ENCODE measurements at regions not wholly inside any gene's neighbourhood (a gene's known extent, or its start where the extent isn't known, plus 50 kb on each side); places are given as distances from the start of the nearest gene placed in this dataset.

DNA sequence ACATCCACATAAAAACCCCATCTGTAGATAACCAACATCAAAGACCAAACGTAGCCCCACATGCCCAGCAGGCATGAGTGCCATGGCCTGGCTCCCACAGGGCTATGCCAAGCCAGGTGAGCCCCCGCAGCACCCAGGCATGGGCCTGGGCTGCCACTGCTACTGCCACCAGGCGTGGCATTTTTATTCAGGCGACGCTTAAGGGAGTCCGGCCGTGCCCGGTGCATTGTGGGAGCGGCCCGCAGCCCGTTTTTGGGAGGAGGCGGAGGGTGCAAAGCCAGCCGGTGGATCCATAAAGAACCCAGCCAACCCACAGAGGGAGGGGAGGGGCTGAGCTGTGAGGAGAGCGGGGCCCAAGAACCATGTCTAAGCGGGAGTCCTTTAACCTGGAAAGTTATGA, 83.6 kb downstream of the XIST start:
- TF ChIP-seq CTCF (conservative IDR thresholded peaks at IDR 0.05 in 1 of 2, IDR thresholded peaks at IDR 0.05 in 1 of 2; ENCODE audit: extremely low read depth in 1 of 2, insufficient read depth in 1 of 2, low read depth in 1 of 2, low read length in 2 of 2) (no peak), EZH2 (IDR thresholded peaks at IDR 0.05; ENCODE audit: borderline replicate concordance, low read length) (no peak)
